ENCODE measurements at regions not wholly inside any gene's neighbourhood (a gene's known extent, or its start where the extent isn't known, plus 50 kb on each side); places are given as distances from the start of the nearest gene placed in this dataset.

- peak in 1 of 2 experiments; percentile 42 for DNase-seq
- no peak for TF ChIP-seq EZH2 (IDR thresholded peaks at IDR 0.05; ENCODE audit: low read depth)
- no peak for TF ChIP-seq CTCF (conservative IDR thresholded peaks at IDR 0.05)
- 0 out of 2 replicates have a peak overlapping the region, but pooled peaks have one; percentile 1 for H3K4me2 ChIP-seq
- H2AFZ ChIP-seq = no peak overlapping the region
- no peaks in the 10 kb centered on the region for H3K36me3 ChIP-seq (ENCODE audit: low read depth)
- H3K79me2 ChIP-seq (ENCODE audit: low read depth) = no peaks in the 10 kb centered on the region
- BruUV-seq (replicated peaks) = no TSS peak
- no peak overlapping the region for H3K4me3 ChIP-seq
- intact Hi-C loops (cut with micrococcal nuclease; ENCODE audit: unreplicated experiment) = no loop called here
- H3K27ac ChIP-seq = no peak overlapping the region
- ChIA-PET CTCF (no interaction called here), POLR2A (ENCODE audit: unreplicated experiment) (no interaction called here)
- no peaks in the 10 kb centered on the region for H3K27me3 ChIP-seq (ENCODE audit: insufficient read depth, low read depth)
- no peaks in the 10 kb centered on the region for H3K9me3 ChIP-seq (ENCODE audit: insufficient read depth, low read depth)
- no peaks in the 10 kb centered on the region for H3F3A ChIP-seq (ENCODE audit: insufficient read depth, low read depth)
- peaks cover 14% of the 10 kb centered on the region for H3K4me1 ChIP-seq (replicated peaks; ENCODE audit: insufficient read depth)
- no peaks in the 10 kb centered on the region for H4K20me1 ChIP-seq (ENCODE audit: insufficient read depth)
- H3K9me2 ChIP-seq (ENCODE audit: insufficient read depth) = no peaks in the 10 kb centered on the region
These were observed 85.0 kb upstream of the IFNGR1 start for GRCh38 chr6:137304020-137304780.

GRCh38 chr6:137303441-137303840, 84.3 kb upstream of the IFNGR1 start:
- H3K4me1 ChIP-seq (replicated peaks; ENCODE audit: insufficient read depth) = peaks cover 7% of the 10 kb centered on the region
- no peak overlapping the region for H3K4me3 ChIP-seq
- H3K9me2 ChIP-seq (ENCODE audit: insufficient read depth) = no peaks in the 10 kb centered on the region
- no peak overlapping the region for H2AFZ ChIP-seq
- POLR2A ChIA-PET (ENCODE audit: unreplicated experiment) = no interaction called here
- no peaks in the 10 kb centered on the region for H3K9me3 ChIP-seq (ENCODE audit: insufficient read depth, low read depth)
- no TSS peak for BruUV-seq (replicated peaks)
- no peak for DNase-seq
- H3K27me3 ChIP-seq (ENCODE audit: insufficient read depth, low read depth) = no peaks in the 10 kb centered on the region
- CTCF ChIA-PET = no interaction called here
- H3K36me3 ChIP-seq (ENCODE audit: low read depth) = no peaks in the 10 kb centered on the region
- H3K79me2 ChIP-seq (ENCODE audit: low read depth) = no peaks in the 10 kb centered on the region
- H4K20me1 ChIP-seq (ENCODE audit: insufficient read depth) = no peaks in the 10 kb centered on the region
- TF ChIP-seq EZH2 (IDR thresholded peaks at IDR 0.05; ENCODE audit: low read depth) (no peak), CTCF (conservative IDR thresholded peaks at IDR 0.05) (no peak)
- no peak overlapping the region for H3K4me2 ChIP-seq
- intact Hi-C loops (cut with micrococcal nuclease; ENCODE audit: unreplicated experiment) = no loop called here
- H3F3A ChIP-seq (ENCODE audit: insufficient read depth, low read depth) = no peaks in the 10 kb centered on the region
- no peak overlapping the region for H3K27ac ChIP-seq

- DNase-seq = no peak
- TF ChIP-seq CTCF (conservative IDR thresholded peaks at IDR 0.05) = no peak
- Histone ChIP-seq H3K27me3 (ENCODE audit: insufficient read depth, low read depth) (no peaks in the 10 kb centered on the region), H3K4me3 (no peak overlapping the region), H3K9me2 (ENCODE audit: insufficient read depth) (no peaks in the 10 kb centered on the region), H4K20me1 (ENCODE audit: insufficient read depth) (no peaks in the 10 kb centered on the region), H3K36me3 (ENCODE audit: low read depth) (no peaks in the 10 kb centered on the region), H3K4me2 (no peak overlapping the region), H3K27ac (no peak overlapping the region), H3K9me3 (ENCODE audit: insufficient read depth, low read depth) (no peaks in the 10 kb centered on the region), H2AFZ (no peak overlapping the region), H3K79me2 (ENCODE audit: low read depth) (no peaks in the 10 kb centered on the region), H3F3A (ENCODE audit: insufficient read depth, low read depth) (no peaks in the 10 kb centered on the region), H3K4me1 (replicated peaks; ENCODE audit: insufficient read depth) (peaks cover 6% of the 10 kb centered on the region; the same call in 1 of the 2 replicates)
- POLR2A ChIA-PET (ENCODE audit: unreplicated experiment) = interaction anchor here (0.6 kb wide), 1 partner anchor 256 kb away, joined by 3 read pairs; no protein-coding TSS in a partner anchor
- CTCF ChIA-PET = no interaction called here
- intact Hi-C loops (cut with micrococcal nuclease; ENCODE audit: unreplicated experiment) = no loop called here
- BruUV-seq (replicated peaks) = no TSS peak
These were observed 80.5 kb upstream of the IFNGR1 start for GRCh38 chr6:137299681-137300080.
